HG02870 (cell line): ENCODE measurements at regions not wholly inside any gene's neighbourhood (a gene's known extent, or its start where the extent isn't known, plus 50 kb on each side); places are given as distances from the start of the nearest gene placed in this dataset.
A peak's percentile ranks its signal among the peaks of the same experiment; 100 is the strongest.

ENCODE experiments used
- ATAC-seq: cut with Tn5 transposase; IDR thresholded peaks from one replicate; pipeline ENCODE4 v1.9.1; 2021; ENCODE audit warnings: mild to moderate bottlenecking, moderate library complexity; ENCODE audit not compliant: unreplicated experiment

- no peak for ATAC-seq
Observed at GRCh38 chr3:168476360-168476980, 380.7 kb upstream of the GOLIM4 start.

GRCh38 chr3:168475704-168476103, 380.0 kb upstream of the GOLIM4 start:
- ATAC-seq, result no peak

GRCh38 chr3:168473334-168473890, 377.7 kb upstream of the GOLIM4 start:
- no peak for ATAC-seq

- ATAC-seq, result no peak
Observed at GRCh38 chr3:168472783-168473182, 377.1 kb upstream of the GOLIM4 start.

- ATAC-seq, result no peak
Observed at GRCh38 chr3:168470380-168470779, 374.7 kb upstream of the GOLIM4 start.

- ATAC-seq, result no peak
Observed at GRCh38 chr3:168469436-168469835, 373.7 kb upstream of the GOLIM4 start.

GRCh38 chr3:168467115-168467714, 371.5 kb upstream of the GOLIM4 start:
- ATAC-seq, result peak; percentile 57

GRCh38 chr3:168461793-168462192, 366.1 kb upstream of the GOLIM4 start:
- no peak for ATAC-seq

GRCh38 chr3:168459226-168459784, 363.6 kb upstream of the GOLIM4 start:
- no peak for ATAC-seq

- ATAC-seq, result no peak
Observed at GRCh38 chr3:168457954-168458539, 362.3 kb upstream of the GOLIM4 start.

- no peak for ATAC-seq
Observed at GRCh38 chr3:168455814-168456213, 360.1 kb upstream of the GOLIM4 start.

- no peak for ATAC-seq
Observed at GRCh38 chr3:168453623-168454022, 357.9 kb upstream of the GOLIM4 start.

- no peak for ATAC-seq
Observed at GRCh38 chr3:168443965-168444364, 348.2 kb upstream of the GOLIM4 start.

GRCh38 chr3:168442502-168442901, 346.8 kb upstream of the GOLIM4 start:
- ATAC-seq, result no peak

- no peak for ATAC-seq
Observed at GRCh38 chr3:168436245-168436724, 340.6 kb upstream of the GOLIM4 start.

GRCh38 chr3:168431491-168431890, 335.8 kb upstream of the GOLIM4 start:
- no peak for ATAC-seq

- ATAC-seq, result no peak
Observed at GRCh38 chr3:168427835-168428475, 332.2 kb upstream of the GOLIM4 start.

GRCh38 chr3:168427156-168427555, 331.4 kb upstream of the GOLIM4 start:
- no peak for ATAC-seq

- ATAC-seq, result no peak
Observed at GRCh38 chr3:168425936-168426595, 330.3 kb upstream of the GOLIM4 start.

GRCh38 chr3:168424059-168424734, 328.5 kb upstream of the GOLIM4 start:
- ATAC-seq, result no peak
